GM18861 (cell line): ENCODE measurements at regions not wholly inside any gene's neighbourhood (a gene's known extent, or its start where the extent isn't known, plus 50 kb on each side); places are given as distances from the start of the nearest gene placed in this dataset.
"Not testable (repeated sequence)": the region's sequence is repeated elsewhere in the genome, so short reads cannot be mapped to it uniquely, and the experiment has no call there.

ENCODE experiments used
- ATAC-seq: cut with Tn5 transposase; IDR thresholded peaks from one replicate; pipeline ENCODE4 v1.9.1; 2021; ENCODE audit not compliant: unreplicated experiment

DNA sequence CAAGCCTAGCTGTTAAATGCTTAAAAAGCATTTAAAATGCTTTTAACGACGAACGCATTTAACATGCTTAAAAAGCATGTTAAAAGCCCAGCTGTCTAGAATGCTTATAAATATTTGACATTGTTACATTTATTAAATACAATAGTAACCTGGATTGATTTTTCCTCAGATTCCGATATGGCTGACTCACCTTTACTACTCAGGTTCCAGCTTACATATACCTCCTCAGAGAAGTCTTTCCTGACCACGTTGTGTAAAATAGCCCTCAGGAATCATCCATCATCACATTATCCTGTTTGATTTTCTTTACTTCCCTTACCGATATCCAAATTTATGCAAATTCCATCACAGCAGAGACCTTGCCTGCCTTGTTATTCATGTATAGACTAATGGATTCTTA is 51.4 kb downstream of the SLC41A2 start:
- no peak for ATAC-seq

DNA sequence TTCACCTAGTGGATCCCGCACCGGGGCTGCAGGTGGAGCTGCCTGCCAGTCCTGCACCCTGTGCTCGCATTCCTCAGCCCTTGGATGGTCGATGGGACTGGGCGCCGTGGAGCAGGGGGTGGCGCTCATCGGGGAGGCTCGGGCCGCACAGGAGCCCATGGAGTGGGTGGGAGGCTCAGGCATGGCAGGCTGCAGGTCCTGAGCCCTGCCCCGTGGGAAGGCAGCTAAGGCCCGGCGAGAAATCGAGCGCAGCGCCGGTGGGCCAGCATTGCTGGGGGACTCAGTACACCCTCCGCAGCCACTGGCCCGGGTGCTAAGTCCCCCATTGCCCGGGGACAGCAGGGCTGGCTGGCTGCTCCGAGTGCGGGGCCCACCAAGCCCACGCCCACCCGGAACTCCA is 52.6 kb downstream of the SLC41A2 start:
- ATAC-seq = not testable (repeated sequence)

DNA sequence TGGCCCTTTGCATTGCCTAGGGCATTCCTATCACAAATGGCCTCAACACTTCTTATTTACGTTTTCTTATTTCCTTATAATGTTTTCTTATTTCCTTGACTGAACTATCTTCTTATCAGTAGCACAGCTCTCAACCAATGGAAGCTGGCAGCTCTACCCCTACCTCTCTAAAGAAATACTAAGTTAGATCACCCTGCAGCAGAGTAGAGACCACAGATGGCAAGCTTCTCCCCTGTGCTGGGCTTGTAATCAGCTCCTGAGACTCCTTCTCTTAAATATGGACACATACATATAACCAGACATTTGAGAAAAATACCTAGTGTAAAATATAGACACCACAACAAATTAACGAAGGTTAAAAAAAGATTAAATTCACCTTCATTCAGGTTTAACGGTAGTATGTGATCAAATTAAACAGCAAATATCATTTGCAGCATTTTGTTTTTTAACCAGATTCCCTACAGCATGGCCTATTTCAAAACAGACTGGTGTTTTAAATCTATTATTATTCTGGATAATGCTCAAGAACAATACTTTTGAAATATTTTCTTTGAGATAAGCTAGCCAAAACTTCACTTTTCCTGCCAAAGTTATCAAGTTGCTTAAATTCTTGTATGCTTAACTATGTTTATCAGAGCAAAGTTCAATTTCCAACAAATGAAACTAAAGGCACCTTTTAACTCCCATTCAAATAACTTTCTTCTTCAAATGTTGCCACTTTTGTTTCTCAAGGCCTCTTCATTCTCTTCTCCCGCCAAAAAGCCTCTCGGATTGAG is 54.3 kb downstream of the SLC41A2 start:
- ATAC-seq = no peak

DNA sequence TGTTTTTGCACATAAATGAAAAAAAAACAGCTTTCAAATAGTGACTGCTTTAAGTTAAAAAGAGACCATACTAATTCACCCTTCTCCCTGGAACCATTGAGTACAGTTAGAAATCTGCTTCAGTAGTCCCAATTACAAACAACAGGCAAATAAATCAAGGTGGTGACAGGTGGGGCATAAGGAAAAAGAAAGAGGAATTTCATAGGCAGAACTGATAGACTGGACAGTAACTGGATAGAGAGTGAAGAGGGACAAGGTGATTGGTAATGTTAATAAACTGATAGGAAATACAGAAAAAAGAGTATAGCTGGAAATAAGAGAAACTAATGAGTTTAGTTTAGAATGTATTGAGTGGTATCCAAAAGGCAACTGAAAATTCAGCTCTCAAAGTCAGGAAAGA is 56.0 kb downstream of the SLC41A2 start:
- ATAC-seq = no peak

DNA sequence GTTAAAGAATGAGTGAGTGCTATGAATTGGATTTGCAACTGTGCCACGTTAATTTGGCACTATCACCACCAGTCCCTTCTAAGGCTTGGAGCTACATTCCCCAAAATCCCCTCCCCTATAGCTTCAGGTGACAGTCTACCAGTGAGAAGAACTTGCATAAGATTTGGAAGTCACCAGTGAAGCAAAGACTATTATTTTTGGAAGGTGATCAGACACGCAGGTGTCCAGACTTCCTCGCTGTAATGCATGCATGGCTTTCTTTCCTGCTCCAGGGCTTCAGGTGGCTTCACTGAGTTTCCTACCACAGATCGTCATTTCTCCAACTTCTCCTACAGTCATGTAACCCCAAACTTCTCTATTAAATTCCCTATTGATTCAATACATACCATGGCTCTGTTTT is 61.4 kb downstream of the SLC41A2 start:
- ATAC-seq = no peak

DNA sequence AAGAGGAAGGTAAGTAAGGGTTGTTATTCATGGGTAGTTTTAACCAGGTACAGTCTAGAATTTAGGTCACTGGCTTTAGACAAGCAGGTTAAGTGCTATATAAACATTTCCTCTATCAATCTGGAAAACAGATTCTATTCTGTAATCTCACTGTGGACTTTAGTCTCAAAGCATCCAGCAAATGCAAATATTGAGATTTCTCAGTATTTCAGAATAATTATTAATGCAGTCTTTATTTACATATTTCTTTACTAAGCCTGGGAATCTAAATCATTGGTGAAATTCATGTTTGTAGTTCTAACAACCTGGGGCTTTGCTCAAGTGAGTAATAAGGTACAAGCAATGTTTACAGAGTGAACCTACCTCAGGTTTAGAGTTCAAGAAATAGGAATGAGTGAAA is 61.9 kb downstream of the SLC41A2 start:
- ATAC-seq = no peak

DNA sequence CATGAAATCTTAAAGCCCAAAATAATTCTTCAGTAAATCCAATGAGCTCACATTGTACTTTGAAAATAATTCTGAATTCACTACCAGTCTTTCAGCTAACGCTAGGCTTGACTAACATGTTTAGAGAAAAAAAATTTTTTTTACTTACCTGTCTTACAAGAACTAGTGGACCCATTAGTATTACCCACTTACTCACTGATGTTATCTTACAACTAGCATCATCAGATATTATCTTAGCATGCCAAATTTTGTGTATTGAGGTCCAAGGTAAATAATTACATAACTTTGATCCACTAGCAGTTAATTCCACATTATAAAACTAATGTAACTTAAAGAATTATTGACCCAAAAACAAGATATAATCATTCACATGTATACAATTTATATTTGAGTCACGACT is 62.7 kb downstream of the SLC41A2 start:
- no peak for ATAC-seq

DNA sequence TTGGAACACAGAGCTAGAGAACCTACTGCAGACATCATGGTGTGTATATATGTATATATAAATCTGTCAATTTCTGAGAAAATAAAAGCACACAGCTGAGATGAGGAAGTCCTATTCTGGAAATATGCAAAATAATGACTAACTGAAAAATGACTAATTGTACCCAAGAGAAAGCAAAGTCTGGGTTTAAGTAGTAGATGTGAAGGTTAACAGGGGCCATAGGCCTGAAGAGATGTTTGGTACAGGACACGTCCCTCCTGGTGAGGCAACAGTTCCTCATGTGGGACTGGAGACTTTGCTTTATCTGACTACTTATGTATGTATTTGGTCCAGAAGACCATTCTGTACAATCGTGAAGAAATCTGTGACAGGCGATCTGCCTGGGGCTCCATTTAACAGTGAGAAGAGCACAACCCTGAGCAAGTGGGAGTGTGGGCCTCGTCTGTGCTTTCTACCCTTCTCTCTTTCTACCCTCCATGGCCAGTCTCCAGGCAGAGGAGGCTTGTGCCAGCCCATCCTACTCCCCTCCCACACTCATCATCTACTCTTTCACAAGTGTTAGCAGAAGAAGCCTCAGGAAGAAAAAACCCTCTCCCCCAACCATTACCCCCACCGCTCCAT is 67.5 kb downstream of the SLC41A2 start:
- ATAC-seq = no peak

DNA sequence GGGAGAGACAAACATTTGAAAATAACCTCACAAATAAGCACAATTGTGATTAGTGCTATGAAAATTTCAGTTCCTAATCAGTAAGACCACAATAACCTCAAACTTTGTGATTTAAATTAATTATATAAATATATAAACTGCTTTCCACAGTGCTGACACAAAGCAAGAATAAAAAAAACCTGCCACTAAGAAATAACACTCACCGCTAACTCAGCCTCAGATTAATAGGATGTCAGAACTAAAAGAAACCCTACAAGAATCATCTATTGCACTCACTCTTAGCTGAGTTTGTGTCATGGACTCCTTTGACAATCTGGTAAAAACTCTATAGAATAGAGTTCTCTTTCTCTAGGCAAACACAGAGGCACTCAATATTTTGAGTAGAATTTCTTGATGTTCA is 68.4 kb downstream of the SLC41A2 start:
- ATAC-seq = no peak

DNA sequence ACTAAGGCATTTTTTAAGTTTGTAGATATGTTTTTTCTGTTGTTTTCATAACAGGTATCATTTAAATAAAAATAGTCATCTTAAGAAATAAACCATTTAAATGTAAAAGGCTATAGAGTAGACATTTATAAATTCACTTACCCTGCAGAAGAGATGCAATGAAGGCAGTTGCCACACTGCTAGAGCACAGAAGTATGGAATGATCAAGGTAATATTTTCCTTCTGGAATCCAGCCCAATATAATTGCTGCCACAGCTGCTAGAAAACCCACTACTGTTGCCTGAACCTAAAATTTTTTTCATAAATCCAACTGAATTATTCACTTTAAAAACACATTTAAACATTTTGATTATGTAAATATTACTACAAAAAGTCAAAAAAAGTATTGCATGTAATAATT is 69.2 kb downstream of the SLC41A2 start:
- ATAC-seq = no peak

DNA sequence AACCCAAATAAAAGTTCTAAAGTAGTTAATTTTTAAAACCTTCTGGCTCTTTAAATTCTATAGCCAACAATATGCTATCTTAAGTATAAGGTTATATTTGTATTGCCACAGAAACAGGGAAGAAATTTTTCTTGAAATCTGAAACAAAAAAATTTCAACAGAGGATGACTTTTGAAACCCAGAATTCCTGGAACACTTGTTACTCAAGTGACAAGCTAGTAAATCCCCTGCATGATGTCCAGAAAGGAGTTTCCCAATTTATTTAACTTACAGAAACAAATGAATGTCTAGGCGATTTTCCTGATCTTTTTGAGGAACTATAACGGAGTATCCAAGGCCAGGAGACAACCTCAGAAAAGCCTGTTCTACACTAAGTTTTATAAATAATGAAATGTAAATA is 69.6 kb downstream of the SLC41A2 start:
- ATAC-seq = no peak

DNA sequence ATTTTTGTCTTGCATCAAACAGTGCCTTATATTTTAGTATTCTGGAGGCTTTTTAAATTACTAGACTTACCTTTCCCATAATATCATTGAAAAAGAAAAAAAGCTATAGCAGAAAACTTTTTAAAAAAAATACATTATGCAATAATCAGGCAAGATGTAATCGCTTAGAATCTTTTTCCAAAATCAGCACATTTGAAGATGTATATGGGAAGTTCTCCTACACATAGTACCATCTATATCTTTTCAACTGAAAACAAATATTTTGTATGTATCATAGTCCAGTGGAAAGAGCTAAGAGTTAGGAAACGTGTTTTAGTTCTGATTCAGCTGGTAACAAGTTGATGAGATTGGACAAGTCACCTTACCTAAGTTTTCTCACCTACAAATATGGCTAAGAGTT is 70.6 kb downstream of the SLC41A2 start:
- ATAC-seq = no peak

DNA sequence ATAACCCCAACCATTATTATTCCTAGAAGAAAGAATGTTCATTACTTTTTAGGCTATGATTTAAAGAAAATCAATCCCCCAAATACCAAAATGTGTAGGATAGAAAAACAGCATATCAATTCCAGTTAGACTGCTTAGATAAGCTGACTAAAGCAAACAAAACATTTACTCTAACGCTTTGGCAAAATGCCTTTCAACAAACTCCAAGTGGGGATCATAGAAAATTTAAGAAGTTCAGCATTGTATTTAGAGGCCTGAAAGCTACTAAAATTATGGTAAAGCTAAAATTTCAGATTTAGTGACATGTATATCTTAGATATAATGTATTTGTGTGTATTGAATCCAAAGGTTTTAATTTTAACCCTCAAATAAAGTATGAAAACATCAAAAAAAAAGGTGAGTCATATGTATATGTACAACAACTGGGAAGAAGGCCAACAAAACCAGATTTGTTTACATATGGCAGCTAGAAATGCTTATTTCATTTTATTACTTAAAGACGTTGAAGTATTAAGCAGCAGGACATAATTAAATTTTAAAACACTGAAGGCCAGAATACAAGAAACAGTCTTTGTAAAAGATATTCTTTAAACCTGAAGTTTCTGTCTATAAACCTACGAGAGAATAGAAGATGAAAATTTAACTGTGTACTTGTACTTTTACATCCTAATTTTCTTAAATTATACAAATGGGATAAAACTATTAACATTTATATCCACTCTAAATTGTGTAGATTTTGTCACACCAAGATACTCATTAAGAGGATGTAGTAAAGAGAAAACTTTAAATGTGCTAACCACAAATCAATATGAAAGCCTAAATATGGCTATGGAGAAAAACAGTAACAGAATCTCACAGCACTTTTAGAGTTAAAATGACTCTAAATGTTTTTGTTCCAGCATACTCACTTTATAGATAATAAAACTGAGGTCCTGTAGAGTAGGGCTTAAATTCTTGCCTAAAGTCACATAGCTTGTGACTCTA is 71.4 kb downstream of the SLC41A2 start:
- no peak for ATAC-seq

DNA sequence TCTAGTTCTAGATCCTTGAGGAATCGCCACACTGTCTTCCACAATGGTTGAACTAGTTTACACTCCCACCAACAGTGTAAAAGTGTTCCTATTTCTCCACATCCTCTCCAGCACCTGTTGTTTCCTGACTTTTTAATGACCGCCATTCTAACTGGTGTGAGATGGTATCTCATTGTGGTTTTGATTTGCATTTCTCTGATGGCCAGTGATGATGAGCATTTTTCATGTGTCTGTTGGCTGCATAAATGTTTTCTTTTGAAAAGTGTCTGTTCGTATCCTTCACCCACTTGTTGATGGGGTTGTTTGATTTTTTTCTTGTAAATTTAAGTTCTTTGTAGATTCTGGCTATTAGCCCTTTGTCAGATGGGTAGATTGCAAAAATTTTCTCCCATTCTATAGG is 79.2 kb downstream of the SLC41A2 start:
- ATAC-seq = not testable (repeated sequence)

DNA sequence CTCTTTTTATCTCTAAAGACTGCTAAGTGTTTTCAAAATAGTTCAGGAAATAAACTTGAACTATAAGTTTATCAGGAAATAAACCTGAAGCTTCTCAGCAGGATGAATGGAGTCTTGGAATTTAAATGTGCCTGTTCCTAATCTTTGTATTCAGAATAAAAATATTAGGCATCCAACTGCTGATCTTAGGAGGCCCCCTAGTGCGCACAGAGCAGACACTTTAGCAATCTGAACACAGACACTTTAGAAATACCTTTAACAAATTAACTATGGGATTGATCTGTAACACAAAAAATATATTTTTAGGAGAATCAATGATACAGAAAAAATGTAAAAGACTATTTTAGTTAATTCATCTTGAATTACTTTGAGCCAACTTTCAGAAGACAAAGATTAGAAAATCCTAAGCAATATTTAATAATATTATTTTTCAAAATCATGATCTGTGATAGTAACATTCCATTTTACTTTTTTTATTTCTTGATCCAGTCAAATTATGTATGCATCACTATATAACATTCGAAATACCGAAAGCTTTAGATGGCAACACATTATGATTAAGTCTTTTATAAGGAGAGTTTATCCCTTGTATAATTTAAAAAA is 80.9 kb downstream of the SLC41A2 start:
- no peak for ATAC-seq

DNA sequence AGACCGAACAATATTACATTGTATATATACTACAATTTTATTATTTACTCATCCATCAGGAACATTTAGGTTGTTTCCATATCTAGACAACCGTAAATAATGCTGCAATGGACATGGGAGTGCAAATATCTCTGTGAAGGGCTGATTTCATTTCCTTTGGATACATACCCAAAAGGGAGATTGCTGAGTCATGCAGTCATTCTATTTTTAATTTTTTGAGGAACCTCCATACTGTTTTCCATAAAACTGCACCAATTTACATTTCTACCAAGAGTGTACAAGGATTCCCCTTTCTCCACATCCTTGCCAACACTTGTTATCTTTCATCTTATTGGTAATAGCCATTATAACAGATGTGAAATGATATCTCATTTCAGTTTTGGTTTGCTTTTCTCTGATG is 84.7 kb downstream of the SLC41A2 start:
- ATAC-seq = no peak

DNA sequence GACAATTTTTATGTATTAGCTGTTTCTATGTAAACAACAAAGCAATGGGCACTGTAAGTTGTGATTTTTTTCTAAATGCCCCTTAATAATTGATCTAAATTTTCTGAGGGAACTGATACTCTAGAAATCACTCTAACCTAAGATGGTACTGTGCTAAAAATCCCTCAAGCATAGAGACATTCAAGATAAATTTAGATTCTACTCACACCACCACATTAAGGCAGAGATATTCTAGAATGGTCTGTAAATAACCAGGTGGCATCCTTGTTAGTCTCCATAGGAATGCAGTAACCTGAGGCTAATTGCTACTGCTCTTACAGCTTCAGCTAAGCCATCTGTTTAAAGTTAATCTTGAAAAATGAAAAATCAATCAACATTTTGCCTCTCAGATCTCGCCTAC is 87.3 kb downstream of the SLC41A2 start:
- ATAC-seq = peak; percentile 81

DNA sequence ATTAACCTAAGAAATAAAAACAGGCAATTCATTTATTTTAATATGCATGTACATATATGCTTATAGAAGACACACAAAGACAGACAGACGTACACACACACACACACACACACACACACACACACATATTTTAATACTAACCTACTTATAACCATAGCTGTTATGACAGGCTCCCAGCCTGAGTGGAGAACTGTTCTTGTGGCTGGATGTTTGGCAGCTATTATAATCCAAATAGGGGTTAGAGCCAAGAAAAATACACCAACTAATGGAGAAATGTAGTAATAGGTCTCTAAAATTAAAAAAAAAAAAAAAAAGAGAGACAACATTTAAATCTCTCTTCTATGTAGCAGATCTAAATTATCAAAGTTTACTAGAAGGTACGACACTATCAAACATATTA is 91.8 kb downstream of the SLC41A2 start:
- no peak for ATAC-seq

DNA sequence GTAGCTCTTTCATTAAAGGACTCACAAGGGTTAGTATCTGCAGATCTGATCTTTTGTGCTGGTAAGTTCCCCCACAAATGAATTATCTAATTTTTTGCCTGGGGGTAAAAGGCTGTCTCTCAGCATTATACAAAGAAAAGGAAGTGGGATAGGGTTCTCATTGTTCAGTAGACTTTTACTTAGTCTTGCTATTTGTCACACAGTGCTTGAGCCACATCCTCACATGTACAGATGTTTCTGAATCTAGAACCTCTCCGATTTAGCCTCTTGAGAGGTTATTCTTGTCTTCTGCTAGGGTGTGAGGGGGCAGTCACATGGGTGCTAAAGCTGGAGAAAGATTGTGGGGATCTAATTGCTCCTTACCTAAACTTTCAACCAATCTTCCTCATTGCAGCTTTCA is 93.0 kb downstream of the SLC41A2 start:
- peak; percentile 65 for ATAC-seq

DNA sequence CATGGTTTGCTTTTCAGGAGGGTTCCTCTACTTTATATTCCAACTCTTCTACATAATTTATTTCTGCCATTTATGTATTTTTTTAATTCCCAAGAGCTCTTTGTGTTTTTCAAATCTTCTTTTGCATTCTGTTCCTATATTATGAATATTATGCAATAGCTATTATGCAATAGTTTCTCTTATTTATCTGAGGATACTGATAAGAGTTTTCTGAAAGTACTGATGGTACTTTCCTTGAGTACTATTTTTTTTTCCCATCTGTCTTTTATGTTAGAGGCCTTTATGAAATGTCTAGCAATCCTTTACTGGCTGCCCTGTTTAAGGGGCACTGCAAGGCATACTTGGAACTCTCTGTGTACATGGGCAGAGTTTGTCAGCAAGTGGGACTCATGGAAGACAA is 93.4 kb downstream of the SLC41A2 start:
- ATAC-seq = no peak

DNA sequence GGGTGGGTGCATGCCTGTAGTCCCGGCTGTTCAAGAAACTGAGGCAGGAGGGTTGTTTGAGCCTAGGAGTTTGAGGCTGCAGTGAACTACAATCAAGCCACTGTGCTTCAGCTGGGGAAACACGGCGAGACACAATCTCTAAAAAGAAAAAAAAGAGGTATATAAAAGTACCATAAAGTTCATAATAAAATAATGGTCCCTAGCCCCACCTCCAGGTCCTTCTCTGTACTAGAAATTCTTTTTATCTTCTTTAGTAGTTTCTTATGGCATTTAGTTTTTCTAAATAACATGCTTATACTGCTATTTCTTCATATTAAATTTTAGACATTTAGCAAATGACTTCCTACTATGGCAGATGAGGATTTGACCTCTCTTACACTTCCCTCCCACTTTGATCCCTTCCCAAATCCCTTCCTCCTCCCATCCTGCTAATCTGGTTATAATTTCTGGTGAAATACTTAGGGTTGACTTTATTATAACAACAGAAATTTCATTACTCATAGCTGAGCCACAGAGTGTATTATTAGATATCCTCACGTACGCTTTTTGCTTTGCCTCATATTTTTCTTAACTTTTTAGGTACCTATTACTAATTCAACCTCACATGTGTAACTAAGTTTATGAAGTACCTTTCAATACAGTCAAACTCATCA is 94.7 kb downstream of the SLC41A2 start:
- no peak for ATAC-seq
